ENCODE measurements at regions not wholly inside any gene's neighbourhood (a gene's known extent, or its start where the extent isn't known, plus 50 kb on each side); places are given as distances from the start of the nearest gene placed in this dataset.

DNA sequence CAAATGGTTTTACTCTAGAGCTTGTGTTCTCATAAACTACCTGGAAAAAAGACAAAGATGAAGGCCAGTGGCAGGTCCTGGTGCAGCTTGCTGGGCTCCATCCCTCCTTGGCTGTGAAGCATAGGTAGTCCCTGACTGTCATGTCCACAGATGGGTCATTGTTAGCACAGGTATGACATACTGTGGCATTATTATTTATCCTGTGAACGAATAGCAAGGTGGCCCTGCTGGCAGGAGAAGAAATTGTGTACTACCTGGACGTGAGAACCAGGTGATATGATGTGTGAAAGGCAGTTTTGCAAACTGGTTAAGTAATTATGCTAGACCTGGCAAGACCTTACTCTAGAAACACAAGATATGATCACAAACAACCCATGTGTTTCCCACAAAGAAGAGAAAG, 63.9 kb downstream of the CCDC71L start:
- peaks cover 8% of the 10 kb centered on the region for H3K27me3 Mint-ChIP-seq (ENCODE audit: insufficient read depth, unreplicated experiment)
- POLR2A ChIA-PET: no interaction called here
- BruUV-seq (replicated peaks): no TSS peak
- DNase-seq: no peak
- no peak overlapping the region for H3K4me3 ChIP-seq (ENCODE audit: low read depth, low read length)
- no peaks in the 10 kb centered on the region for H3K27me3 ChIP-seq (replicated peaks; ENCODE audit: control insufficient read depth, insufficient read depth, low read length)
- H3K27ac Mint-ChIP-seq (ENCODE audit: unreplicated experiment): no peak overlapping the region
- no peaks in the 10 kb centered on the region for H3K9me3 Mint-ChIP-seq (ENCODE audit: unreplicated experiment)
- no peaks in the 10 kb centered on the region for H3K36me3 Mint-ChIP-seq (ENCODE audit: insufficient read depth, unreplicated experiment)
- intact Hi-C loops (cut with micrococcal nuclease; ENCODE audit: unreplicated experiment): no loop called here
- peaks cover 10% of the 10 kb centered on the region for H3K4me1 ChIP-seq
- CTCF ChIA-PET: no interaction called here
- TF ChIP-seq, protein P1, sequence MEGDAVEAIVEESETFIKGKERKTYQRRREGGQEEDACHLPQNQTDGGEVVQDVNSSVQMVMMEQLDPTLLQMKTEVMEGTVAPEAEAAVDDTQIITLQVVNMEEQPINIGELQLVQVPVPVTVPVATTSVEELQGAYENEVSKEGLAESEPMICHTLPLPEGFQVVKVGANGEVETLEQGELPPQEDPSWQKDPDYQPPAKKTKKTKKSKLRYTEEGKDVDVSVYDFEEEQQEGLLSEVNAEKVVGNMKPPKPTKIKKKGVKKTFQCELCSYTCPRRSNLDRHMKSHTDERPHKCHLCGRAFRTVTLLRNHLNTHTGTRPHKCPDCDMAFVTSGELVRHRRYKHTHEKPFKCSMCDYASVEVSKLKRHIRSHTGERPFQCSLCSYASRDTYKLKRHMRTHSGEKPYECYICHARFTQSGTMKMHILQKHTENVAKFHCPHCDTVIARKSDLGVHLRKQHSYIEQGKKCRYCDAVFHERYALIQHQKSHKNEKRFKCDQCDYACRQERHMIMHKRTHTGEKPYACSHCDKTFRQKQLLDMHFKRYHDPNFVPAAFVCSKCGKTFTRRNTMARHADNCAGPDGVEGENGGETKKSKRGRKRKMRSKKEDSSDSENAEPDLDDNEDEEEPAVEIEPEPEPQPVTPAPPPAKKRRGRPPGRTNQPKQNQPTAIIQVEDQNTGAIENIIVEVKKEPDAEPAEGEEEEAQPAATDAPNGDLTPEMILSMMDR (IDR thresholded peaks at IDR 0.05; ENCODE audit: insufficient read depth in 1 of 2, low read depth in 1 of 2, low read length in 1 of 2, severe bottlenecking in 1 of 2, unreplicated experiment in 1 of 2): no peak
- no peak overlapping the region for H3K4me3 Mint-ChIP-seq (ENCODE audit: unreplicated experiment)
- H3K36me3 ChIP-seq (ENCODE audit: control insufficient read depth, insufficient read depth, low read length): no peaks in the 10 kb centered on the region
- no peaks in the 10 kb centered on the region for H3K9me3 ChIP-seq
- H3K4me1 Mint-ChIP-seq (ENCODE audit: low read depth, unreplicated experiment): no peaks in the 10 kb centered on the region

DNA sequence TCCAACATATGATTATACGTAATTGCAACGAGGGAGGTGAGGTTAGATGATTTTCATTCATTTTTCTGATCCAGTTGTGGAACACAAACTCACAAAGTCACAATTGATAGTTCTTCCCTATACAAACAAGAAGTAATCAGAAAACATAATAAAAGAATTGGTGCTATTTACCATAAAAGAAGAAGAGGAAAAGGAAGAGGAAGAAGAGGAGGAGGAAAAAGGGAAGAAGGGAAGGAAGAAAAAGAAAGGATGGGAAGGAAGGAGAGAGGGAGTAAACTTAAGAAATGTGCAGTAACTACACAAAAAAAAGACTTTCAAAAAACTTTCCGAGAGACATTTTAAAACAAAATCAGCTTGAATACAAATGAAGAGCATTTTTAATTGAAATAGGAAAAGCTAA, 65.0 kb downstream of the CCDC71L start:
- no peaks in the 10 kb centered on the region for H3K36me3 ChIP-seq (ENCODE audit: control insufficient read depth, insufficient read depth, low read length)
- Mint-ChIP-seq H3K9me3 (ENCODE audit: unreplicated experiment) (no peaks in the 10 kb centered on the region), H3K27me3 (ENCODE audit: insufficient read depth, unreplicated experiment) (peaks cover 8% of the 10 kb centered on the region), H3K4me3 (ENCODE audit: unreplicated experiment) (no peak overlapping the region), H3K27ac (ENCODE audit: unreplicated experiment) (no peak overlapping the region), H3K36me3 (ENCODE audit: insufficient read depth, unreplicated experiment) (no peaks in the 10 kb centered on the region), H3K4me1 (ENCODE audit: low read depth, unreplicated experiment) (no peaks in the 10 kb centered on the region)
- CTCF ChIA-PET: no interaction called here
- no peak overlapping the region for H3K4me3 ChIP-seq (ENCODE audit: low read depth, low read length)
- no peak for DNase-seq
- intact Hi-C loops (cut with micrococcal nuclease; ENCODE audit: unreplicated experiment): no loop called here
- BruUV-seq (replicated peaks): no TSS peak
- H3K9me3 ChIP-seq: no peaks in the 10 kb centered on the region
- TF ChIP-seq, protein P1 (IDR thresholded peaks at IDR 0.05; ENCODE audit: insufficient read depth in 1 of 2, low read depth in 1 of 2, low read length in 1 of 2, severe bottlenecking in 1 of 2, unreplicated experiment in 1 of 2): no peak
- no peaks in the 10 kb centered on the region for H3K27me3 ChIP-seq (replicated peaks; ENCODE audit: control insufficient read depth, insufficient read depth, low read length)
- POLR2A ChIA-PET: no interaction called here
- H3K4me1 ChIP-seq: peaks cover 10% of the 10 kb centered on the region

DNA sequence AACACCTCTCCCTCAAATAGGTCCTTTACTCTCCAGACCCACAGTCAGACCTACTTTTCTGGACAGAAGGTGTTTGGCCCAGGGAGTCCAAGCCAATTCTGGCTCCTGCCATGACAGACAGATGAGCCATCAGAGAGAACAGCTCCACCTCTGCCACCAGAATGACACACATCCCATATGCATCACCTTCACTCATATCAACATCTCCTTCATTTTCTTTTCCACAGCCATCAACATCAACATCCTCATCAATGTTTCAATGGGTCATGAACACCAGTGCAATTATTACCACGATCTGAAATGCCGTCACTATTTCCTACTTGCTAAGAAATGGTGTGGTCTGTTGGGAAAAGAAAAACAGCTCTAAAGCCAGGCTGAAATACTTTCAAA, 67.9 kb downstream of the CCDC71L start:
- TF ChIP-seq, protein P1 (IDR thresholded peaks at IDR 0.05; ENCODE audit: insufficient read depth in 1 of 2, low read depth in 1 of 2, low read length in 1 of 2, severe bottlenecking in 1 of 2, unreplicated experiment in 1 of 2): no peak
- Mint-ChIP-seq H3K27ac (ENCODE audit: unreplicated experiment) (no peak overlapping the region), H3K27me3 (ENCODE audit: insufficient read depth, unreplicated experiment) (peaks cover 8% of the 10 kb centered on the region), H3K4me3 (ENCODE audit: unreplicated experiment) (no peak overlapping the region), H3K4me1 (ENCODE audit: low read depth, unreplicated experiment) (no peaks in the 10 kb centered on the region), H3K9me3 (ENCODE audit: unreplicated experiment) (no peaks in the 10 kb centered on the region), H3K36me3 (ENCODE audit: insufficient read depth, unreplicated experiment) (no peaks in the 10 kb centered on the region)
- intact Hi-C loops (cut with micrococcal nuclease; ENCODE audit: unreplicated experiment): no loop called here
- no peaks in the 10 kb centered on the region for H3K36me3 ChIP-seq (ENCODE audit: control insufficient read depth, insufficient read depth, low read length)
- H3K27me3 ChIP-seq (replicated peaks; ENCODE audit: control insufficient read depth, insufficient read depth, low read length): no peaks in the 10 kb centered on the region
- H3K4me1 ChIP-seq: no peaks in the 10 kb centered on the region; the same call in 1 of the 2 replicates
- ChIA-PET POLR2A (no interaction called here), CTCF (no interaction called here)
- no peak for DNase-seq
- no peaks in the 10 kb centered on the region for H3K9me3 ChIP-seq
- no peak overlapping the region for H3K4me3 ChIP-seq (ENCODE audit: low read depth, low read length)
- no TSS peak for BruUV-seq (replicated peaks)

All from Caco-2 (cell line).